ENCODE measurements at regions not wholly inside any gene's neighbourhood (a gene's known extent, or its start where the extent isn't known, plus 50 kb on each side); places are given as distances from the start of the nearest gene placed in this dataset.

DNA sequence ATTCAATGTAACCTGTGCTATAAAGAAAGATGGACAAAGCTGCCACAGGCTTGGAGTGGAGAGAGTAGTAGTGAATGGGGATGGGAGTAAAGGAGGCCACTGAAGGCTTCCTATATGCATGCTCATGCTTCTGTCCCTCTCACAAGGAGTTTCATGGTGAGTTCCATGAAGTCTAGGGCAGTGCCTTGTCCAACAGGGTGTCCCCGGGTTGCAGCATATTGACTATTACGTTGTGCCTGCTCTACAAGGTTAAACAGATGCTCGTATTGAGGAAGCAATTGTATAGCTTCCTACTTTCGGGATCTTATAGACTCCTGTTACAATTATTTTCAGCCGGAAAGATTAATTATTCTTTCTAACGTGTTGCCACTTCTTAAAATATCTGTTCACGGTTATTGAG, 129.1 kb upstream of the PIK3R1 start:
- Histone ChIP-seq H3K36me3 (ENCODE audit: control insufficient read depth in 1 of 2, insufficient read depth in 2 of 2, low read length in 2 of 2) (no peaks in the 10 kb centered on the region), H2BK5ac (ENCODE audit: low read depth, low read length, poor library complexity) (no peak overlapping the region), H2AFZ (ENCODE audit: insufficient read depth, low read length, poor library complexity) (no peak overlapping the region), H3K79me2 (ENCODE audit: control insufficient read depth, insufficient read depth, low read length, poor library complexity) (no peaks in the 10 kb centered on the region), H3K4me1 (ENCODE audit: control insufficient read depth in 1 of 2, insufficient read depth in 2 of 2, low read length in 2 of 2) (no peaks in the 10 kb centered on the region), H3K14ac (ENCODE audit: low read length) (no peak overlapping the region), H3K9me3 (ENCODE audit: insufficient read depth, low read depth, low read length) (peaks cover 2% of the 10 kb centered on the region), H3K4me3 (ENCODE audit: low read depth, low read length) (no peak overlapping the region), H3K27ac (ENCODE audit: low read depth, low read length) (no peak overlapping the region), H4K8ac (ENCODE audit: low read depth, low read length) (no peak overlapping the region), H3K23ac (ENCODE audit: low read length) (no peak overlapping the region), H3K9ac (ENCODE audit: low read length) (no peak overlapping the region), H3K18ac (ENCODE audit: low read length) (no peak overlapping the region), H2BK120ac (ENCODE audit: insufficient read depth, low read length, poor library complexity) (no peak overlapping the region), H4K91ac (ENCODE audit: low read depth, low read length) (no peak overlapping the region), H2BK12ac (ENCODE audit: low read length) (no peak overlapping the region), H3K4ac (ENCODE audit: low read depth, low read length) (no peak overlapping the region), H3K27me3 (ENCODE audit: insufficient read depth, low read length) (no peaks in the 10 kb centered on the region), H3K4me2 (ENCODE audit: low read length) (no peak overlapping the region), H4K12ac (ENCODE audit: low read depth, low read length) (no peak overlapping the region), H3K79me1 (ENCODE audit: low read length) (no peaks in the 10 kb centered on the region), H2AK5ac (ENCODE audit: low read length) (no peak overlapping the region)
- DNase-seq = no peak
- no CpG with 5 or more reads among the region's 7 CpGs for WGBS (ENCODE audit: extremely low coverage, insufficient coverage, insufficient read length)

DNA sequence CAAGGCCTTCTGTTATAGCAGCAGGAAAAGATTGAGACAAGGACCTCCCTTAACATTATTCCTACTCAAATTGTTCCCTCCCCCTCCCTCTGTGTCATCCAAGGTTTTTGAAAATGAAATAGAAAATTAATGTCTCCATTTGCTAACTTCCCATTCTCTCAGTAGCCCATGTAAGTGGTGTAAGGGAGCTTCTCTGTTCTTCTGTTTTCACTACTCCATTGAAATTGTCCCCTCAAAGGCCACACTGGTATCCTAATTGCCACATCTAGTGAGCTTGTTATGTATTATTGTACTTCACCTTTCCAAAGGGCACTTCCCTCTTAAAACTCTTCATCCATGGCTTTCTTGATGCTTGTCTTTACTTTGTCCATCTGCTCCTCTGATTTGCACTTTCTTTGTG, 131.2 kb upstream of the PIK3R1 start:
- no peak overlapping the region for H2AK5ac ChIP-seq (ENCODE audit: low read length)
- H2BK5ac ChIP-seq (ENCODE audit: low read depth, low read length, poor library complexity) = no peak overlapping the region
- no peak overlapping the region for H3K14ac ChIP-seq (ENCODE audit: low read length)
- no peaks in the 10 kb centered on the region for H3K79me1 ChIP-seq (ENCODE audit: low read length)
- no peaks in the 10 kb centered on the region for H3K27me3 ChIP-seq (ENCODE audit: insufficient read depth, low read length)
- no peaks in the 10 kb centered on the region for H3K79me2 ChIP-seq (ENCODE audit: control insufficient read depth, insufficient read depth, low read length, poor library complexity)
- H4K91ac ChIP-seq (ENCODE audit: low read depth, low read length) = no peak overlapping the region
- no peak overlapping the region for H4K8ac ChIP-seq (ENCODE audit: low read depth, low read length)
- no peaks in the 10 kb centered on the region for H3K4me1 ChIP-seq (ENCODE audit: control insufficient read depth in 1 of 2, insufficient read depth in 2 of 2, low read length in 2 of 2)
- no peak overlapping the region for H3K9ac ChIP-seq (ENCODE audit: low read length)
- no peak overlapping the region for H3K27ac ChIP-seq (ENCODE audit: low read depth, low read length)
- no peak overlapping the region for H2AFZ ChIP-seq (ENCODE audit: insufficient read depth, low read length, poor library complexity)
- DNase-seq = no peak
- no peak overlapping the region for H4K12ac ChIP-seq (ENCODE audit: low read depth, low read length)
- H2BK12ac ChIP-seq (ENCODE audit: low read length) = no peak overlapping the region
- no peak overlapping the region for H3K23ac ChIP-seq (ENCODE audit: low read length)
- no peak overlapping the region for H3K18ac ChIP-seq (ENCODE audit: low read length)
- H3K4me2 ChIP-seq (ENCODE audit: low read length) = no peak overlapping the region
- no peak overlapping the region for H3K4ac ChIP-seq (ENCODE audit: low read depth, low read length)
- H3K36me3 ChIP-seq (ENCODE audit: control insufficient read depth in 1 of 2, insufficient read depth in 2 of 2, low read length in 2 of 2) = no peaks in the 10 kb centered on the region
- H3K9me3 ChIP-seq (ENCODE audit: insufficient read depth, low read depth, low read length) = no peaks in the 10 kb centered on the region
- H3K4me3 ChIP-seq (ENCODE audit: low read depth, low read length) = no peak overlapping the region
- H2BK120ac ChIP-seq (ENCODE audit: insufficient read depth, low read length, poor library complexity) = no peak overlapping the region

- Histone ChIP-seq H3K14ac (ENCODE audit: low read length) (no peak overlapping the region), H2AFZ (ENCODE audit: insufficient read depth, low read length, poor library complexity) (no peak overlapping the region), H2BK12ac (ENCODE audit: low read length) (no peak overlapping the region), H3K4me3 (ENCODE audit: low read depth, low read length) (no peak overlapping the region), H3K79me1 (ENCODE audit: low read length) (peaks cover 7% of the 10 kb centered on the region), H3K4me1 (ENCODE audit: control insufficient read depth in 1 of 2, insufficient read depth in 2 of 2, low read length in 2 of 2) (peaks cover 4 to 8% of the 10 kb centered on the region in 2 experiments), H3K4ac (ENCODE audit: low read depth, low read length) (no peak overlapping the region), H2BK120ac (ENCODE audit: insufficient read depth, low read length, poor library complexity) (no peak overlapping the region), H3K36me3 (ENCODE audit: control insufficient read depth in 1 of 2, insufficient read depth in 2 of 2, low read length in 2 of 2) (no peaks in the 10 kb centered on the region), H3K4me2 (ENCODE audit: low read length) (no peak overlapping the region), H3K27ac (ENCODE audit: low read depth, low read length) (no peak overlapping the region), H3K9me3 (ENCODE audit: insufficient read depth, low read depth, low read length) (no peaks in the 10 kb centered on the region), H3K18ac (ENCODE audit: low read length) (no peak overlapping the region), H4K91ac (ENCODE audit: low read depth, low read length) (no peak overlapping the region), H3K79me2 (ENCODE audit: control insufficient read depth, insufficient read depth, low read length, poor library complexity) (no peaks in the 10 kb centered on the region), H3K23ac (ENCODE audit: low read length) (no peak overlapping the region), H2AK5ac (ENCODE audit: low read length) (no peak overlapping the region), H3K27me3 (ENCODE audit: insufficient read depth, low read length) (no peaks in the 10 kb centered on the region), H4K8ac (ENCODE audit: low read depth, low read length) (no peak overlapping the region), H4K12ac (ENCODE audit: low read depth, low read length) (no peak overlapping the region), H3K9ac (ENCODE audit: low read length) (no peak overlapping the region), H2BK5ac (ENCODE audit: low read depth, low read length, poor library complexity) (no peak overlapping the region)
- no peak for DNase-seq
- WGBS (ENCODE audit: extremely low coverage, insufficient coverage, insufficient read length) = no CpG with 5 or more reads among the region's 9 CpGs
These were observed 135.1 kb upstream of the PIK3R1 start for GRCh38 chr5:68080282-68081050.

GRCh38 chr5:68077349-68077894, 138.1 kb upstream of the PIK3R1 start:
- Histone ChIP-seq H3K79me2 (ENCODE audit: control insufficient read depth, insufficient read depth, low read length, poor library complexity) (no peaks in the 10 kb centered on the region), H2BK5ac (ENCODE audit: low read depth, low read length, poor library complexity) (peak overlapping the region; percentile 65), H3K79me1 (ENCODE audit: low read length) (peaks cover 12% of the 10 kb centered on the region), H3K4me3 (ENCODE audit: low read depth, low read length) (no peak overlapping the region), H4K8ac (ENCODE audit: low read depth, low read length) (peak overlapping the region; percentile 22), H3K18ac (ENCODE audit: low read length) (peak overlapping the region; percentile 61), H3K4ac (ENCODE audit: low read depth, low read length) (no peak overlapping the region), H3K9ac (ENCODE audit: low read length) (no peak overlapping the region), H2AFZ (ENCODE audit: insufficient read depth, low read length, poor library complexity) (no peak overlapping the region), H2BK12ac (ENCODE audit: low read length) (peak overlapping the region; percentile 33), H3K27me3 (ENCODE audit: insufficient read depth, low read length) (no peaks in the 10 kb centered on the region), H2AK5ac (ENCODE audit: low read length) (peak overlapping the region; percentile 59), H3K27ac (ENCODE audit: low read depth, low read length) (peak overlapping the region; percentile 68), H3K9me3 (ENCODE audit: insufficient read depth, low read depth, low read length) (no peaks in the 10 kb centered on the region), H3K14ac (ENCODE audit: low read length) (peak overlapping the region; percentile 6), H3K36me3 (ENCODE audit: control insufficient read depth in 1 of 2, insufficient read depth in 2 of 2, low read length in 2 of 2) (no peaks in the 10 kb centered on the region), H3K4me2 (ENCODE audit: low read length) (no peak overlapping the region), H4K91ac (ENCODE audit: low read depth, low read length) (peak overlapping the region; percentile 55), H4K12ac (ENCODE audit: low read depth, low read length) (no peak overlapping the region), H2BK120ac (ENCODE audit: insufficient read depth, low read length, poor library complexity) (no peak overlapping the region), H3K23ac (ENCODE audit: low read length) (no peak overlapping the region), H3K4me1 (ENCODE audit: control insufficient read depth in 1 of 2, insufficient read depth in 2 of 2, low read length in 2 of 2) (peaks cover 7 to 11% of the 10 kb centered on the region in 2 experiments)
- peak; percentile 56 to 78 for DNase-seq
- WGBS (ENCODE audit: extremely low coverage, insufficient coverage, insufficient read length) = no CpG with 5 or more reads among the region's 6 CpGs
